ENCODE measurements at regions not wholly inside any gene's neighbourhood (a gene's known extent, or its start where the extent isn't known, plus 50 kb on each side); places are given as distances from the start of the nearest gene placed in this dataset.

DNA sequence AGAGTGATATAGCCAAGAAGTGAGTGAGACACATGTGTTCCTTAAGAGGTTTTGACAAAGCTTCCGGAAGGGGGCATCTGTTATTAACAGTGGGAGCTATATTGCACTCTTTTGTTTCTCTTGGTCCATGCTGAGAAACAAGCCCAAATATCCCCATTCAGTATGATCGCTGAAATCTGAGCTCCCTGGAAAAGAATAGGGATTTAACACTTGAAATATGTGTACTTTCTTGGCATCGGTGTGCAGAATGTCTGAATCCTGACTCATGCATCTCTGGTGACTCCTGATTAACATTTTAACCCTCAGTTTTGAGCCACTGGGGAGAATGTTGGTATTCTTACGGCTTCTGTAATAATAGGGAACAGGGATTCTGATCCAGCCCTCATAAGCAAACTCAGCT is 448.1 kb downstream of the TSN start:
- TF ChIP-seq, protein P1, sequence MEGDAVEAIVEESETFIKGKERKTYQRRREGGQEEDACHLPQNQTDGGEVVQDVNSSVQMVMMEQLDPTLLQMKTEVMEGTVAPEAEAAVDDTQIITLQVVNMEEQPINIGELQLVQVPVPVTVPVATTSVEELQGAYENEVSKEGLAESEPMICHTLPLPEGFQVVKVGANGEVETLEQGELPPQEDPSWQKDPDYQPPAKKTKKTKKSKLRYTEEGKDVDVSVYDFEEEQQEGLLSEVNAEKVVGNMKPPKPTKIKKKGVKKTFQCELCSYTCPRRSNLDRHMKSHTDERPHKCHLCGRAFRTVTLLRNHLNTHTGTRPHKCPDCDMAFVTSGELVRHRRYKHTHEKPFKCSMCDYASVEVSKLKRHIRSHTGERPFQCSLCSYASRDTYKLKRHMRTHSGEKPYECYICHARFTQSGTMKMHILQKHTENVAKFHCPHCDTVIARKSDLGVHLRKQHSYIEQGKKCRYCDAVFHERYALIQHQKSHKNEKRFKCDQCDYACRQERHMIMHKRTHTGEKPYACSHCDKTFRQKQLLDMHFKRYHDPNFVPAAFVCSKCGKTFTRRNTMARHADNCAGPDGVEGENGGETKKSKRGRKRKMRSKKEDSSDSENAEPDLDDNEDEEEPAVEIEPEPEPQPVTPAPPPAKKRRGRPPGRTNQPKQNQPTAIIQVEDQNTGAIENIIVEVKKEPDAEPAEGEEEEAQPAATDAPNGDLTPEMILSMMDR (IDR thresholded peaks at IDR 0.05; ENCODE audit: insufficient read depth, low read length) = no peak
- no peak for TF ChIP-seq POLR2AphosphoS5 (IDR thresholded peaks at IDR 0.05; ENCODE audit: low read depth)

Measured in HL-60 (cell line).